ENCODE measurements at regions not wholly inside any gene's neighbourhood (a gene's known extent, or its start where the extent isn't known, plus 50 kb on each side); places are given as distances from the start of the nearest gene placed in this dataset.

DNA sequence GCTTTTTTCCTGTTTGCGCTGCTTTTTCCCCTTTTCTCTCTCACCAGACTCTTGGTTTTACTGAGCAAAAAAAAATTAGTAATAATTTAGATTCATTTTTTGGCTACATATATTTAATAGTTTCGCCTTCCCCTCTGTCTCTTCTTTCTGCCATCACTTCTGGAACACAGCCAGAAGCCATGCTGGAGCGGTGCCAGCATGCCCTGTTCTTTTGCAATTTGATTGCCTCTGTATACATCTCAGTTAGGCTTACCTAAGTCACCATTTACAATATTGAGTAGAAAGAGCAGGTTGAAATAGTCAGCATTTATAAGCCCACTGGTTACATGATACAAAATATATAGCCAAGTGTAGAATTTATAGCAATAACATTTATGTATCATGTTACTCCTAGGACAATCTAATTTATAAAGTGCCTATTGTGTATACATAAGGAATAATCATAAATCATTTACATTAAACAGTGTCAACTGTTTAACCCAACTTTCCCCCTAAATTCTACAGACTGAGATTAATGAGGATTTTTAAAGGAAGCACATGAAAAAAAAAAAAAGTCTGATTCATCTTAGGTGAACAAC, 413.8 kb upstream of the SOX5 start:
- H3K9me1 ChIP-seq (ENCODE audit: control insufficient read depth, extremely low read depth, insufficient read depth, low read length): no peaks in the 10 kb centered on the region
- no peak for TF ChIP-seq EZH2 (IDR thresholded peaks at IDR 0.05; ENCODE audit: low read length)
- TF ChIP-seq, protein P1, sequence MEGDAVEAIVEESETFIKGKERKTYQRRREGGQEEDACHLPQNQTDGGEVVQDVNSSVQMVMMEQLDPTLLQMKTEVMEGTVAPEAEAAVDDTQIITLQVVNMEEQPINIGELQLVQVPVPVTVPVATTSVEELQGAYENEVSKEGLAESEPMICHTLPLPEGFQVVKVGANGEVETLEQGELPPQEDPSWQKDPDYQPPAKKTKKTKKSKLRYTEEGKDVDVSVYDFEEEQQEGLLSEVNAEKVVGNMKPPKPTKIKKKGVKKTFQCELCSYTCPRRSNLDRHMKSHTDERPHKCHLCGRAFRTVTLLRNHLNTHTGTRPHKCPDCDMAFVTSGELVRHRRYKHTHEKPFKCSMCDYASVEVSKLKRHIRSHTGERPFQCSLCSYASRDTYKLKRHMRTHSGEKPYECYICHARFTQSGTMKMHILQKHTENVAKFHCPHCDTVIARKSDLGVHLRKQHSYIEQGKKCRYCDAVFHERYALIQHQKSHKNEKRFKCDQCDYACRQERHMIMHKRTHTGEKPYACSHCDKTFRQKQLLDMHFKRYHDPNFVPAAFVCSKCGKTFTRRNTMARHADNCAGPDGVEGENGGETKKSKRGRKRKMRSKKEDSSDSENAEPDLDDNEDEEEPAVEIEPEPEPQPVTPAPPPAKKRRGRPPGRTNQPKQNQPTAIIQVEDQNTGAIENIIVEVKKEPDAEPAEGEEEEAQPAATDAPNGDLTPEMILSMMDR (optimal IDR thresholded peaks at IDR 0.05 in 1 of 3, IDR thresholded peaks at IDR 0.05 in 1 of 3, conservative IDR thresholded peaks at IDR 0.05 in 1 of 3; ENCODE audit: extremely low read depth in 1 of 3, insufficient read depth in 2 of 3, low read length in 3 of 3): no peak
- DNase-seq (ENCODE audit: low read depth, low spot score) (no peak), FAIRE-seq (no peak)
- no peak overlapping the region for H2AFZ ChIP-seq (ENCODE audit: control insufficient read depth, low read length)
- H3K9me3 ChIP-seq (ENCODE audit: control insufficient read depth, low read depth, low read length): no peaks in the 10 kb centered on the region
- no peaks in the 10 kb centered on the region for H3K27me3 ChIP-seq (ENCODE audit: control insufficient read depth, extremely low read depth, insufficient read depth, low read length)
- no peak overlapping the region for H3K9ac ChIP-seq (ENCODE audit: control insufficient read depth, extremely low read depth, insufficient read depth, low read length)
- no peaks in the 10 kb centered on the region for H4K20me1 ChIP-seq (ENCODE audit: control insufficient read depth, extremely low read depth, insufficient read depth, low read length)
- H3K4me2 ChIP-seq (ENCODE audit: control insufficient read depth, extremely low read depth, insufficient read depth, low read depth, low read length): no peak overlapping the region
- no peak overlapping the region for H3K4me3 ChIP-seq (ENCODE audit: control insufficient read depth in 2 of 3, extremely low read depth in 1 of 3, insufficient read depth in 2 of 3, low read depth in 1 of 3, low read length in 3 of 3)
- no peaks in the 10 kb centered on the region for H3K79me2 ChIP-seq (ENCODE audit: control insufficient read depth, insufficient read depth, low read length)
- H3K27ac ChIP-seq (ENCODE audit: control insufficient read depth, insufficient read depth, low read length): no peak overlapping the region
- dilution Hi-C loops (cut with MboI; ENCODE audit: extremely low pct_ligation_motif_present, low sequenced_read_pairs): no loop called here
- no peaks in the 10 kb centered on the region for H3K36me3 ChIP-seq (ENCODE audit: control insufficient read depth in 2 of 2, extremely low read depth in 1 of 2, insufficient read depth in 2 of 2, low read length in 2 of 2)
- no peaks in the 10 kb centered on the region for H3K4me1 ChIP-seq (ENCODE audit: control insufficient read depth, extremely low read depth, insufficient read depth, low read length)

DNA sequence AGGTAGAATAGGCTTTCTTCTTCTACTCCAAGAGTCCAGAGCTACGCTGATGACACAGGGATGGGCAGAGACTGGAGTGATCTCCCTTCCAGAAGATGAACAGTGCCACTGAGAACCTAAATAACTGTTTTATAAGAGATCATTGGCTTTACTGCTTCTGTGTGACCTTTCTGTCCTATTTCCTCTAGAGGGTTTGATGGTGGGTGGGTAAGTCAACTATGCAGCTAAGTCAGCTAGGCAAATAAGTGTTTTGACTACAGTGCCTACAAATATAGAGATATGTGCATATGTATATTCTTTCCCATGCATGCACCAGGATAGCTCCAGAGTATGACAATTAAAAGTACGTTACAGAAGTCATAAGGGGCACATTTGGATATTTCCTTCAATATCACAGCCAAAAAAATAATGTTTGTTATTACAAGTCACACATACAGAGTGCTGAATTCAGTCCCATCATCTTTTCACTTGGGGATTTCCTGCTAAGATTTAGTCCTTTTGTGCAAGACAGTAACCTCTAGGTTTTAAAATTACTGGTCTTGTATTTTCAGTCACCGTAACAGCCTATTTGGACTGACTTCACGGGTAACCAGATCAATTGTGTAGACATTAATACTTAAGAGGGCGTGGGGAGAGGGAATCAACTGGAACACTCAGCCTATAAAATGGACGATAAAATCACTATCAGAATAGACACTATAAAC, 412.6 kb upstream of the SOX5 start:
- no peak overlapping the region for H3K4me2 ChIP-seq (ENCODE audit: control insufficient read depth, extremely low read depth, insufficient read depth, low read depth, low read length)
- H3K36me3 ChIP-seq (ENCODE audit: control insufficient read depth in 2 of 2, extremely low read depth in 1 of 2, insufficient read depth in 2 of 2, low read length in 2 of 2): no peaks in the 10 kb centered on the region
- dilution Hi-C loops (cut with MboI; ENCODE audit: extremely low pct_ligation_motif_present, low sequenced_read_pairs): no loop called here
- DNase-seq (ENCODE audit: low read depth, low spot score) (no peak), FAIRE-seq (no peak)
- H4K20me1 ChIP-seq (ENCODE audit: control insufficient read depth, extremely low read depth, insufficient read depth, low read length): no peaks in the 10 kb centered on the region
- H3K9me1 ChIP-seq (ENCODE audit: control insufficient read depth, extremely low read depth, insufficient read depth, low read length): no peaks in the 10 kb centered on the region
- no peak overlapping the region for H2AFZ ChIP-seq (ENCODE audit: control insufficient read depth, low read length)
- H3K4me1 ChIP-seq (ENCODE audit: control insufficient read depth, extremely low read depth, insufficient read depth, low read length): no peaks in the 10 kb centered on the region
- no peaks in the 10 kb centered on the region for H3K79me2 ChIP-seq (ENCODE audit: control insufficient read depth, insufficient read depth, low read length)
- no peak for TF ChIP-seq EZH2 (IDR thresholded peaks at IDR 0.05; ENCODE audit: low read length)
- TF ChIP-seq, protein P1 (optimal IDR thresholded peaks at IDR 0.05 in 1 of 3, IDR thresholded peaks at IDR 0.05 in 1 of 3, conservative IDR thresholded peaks at IDR 0.05 in 1 of 3; ENCODE audit: extremely low read depth in 1 of 3, insufficient read depth in 2 of 3, low read length in 3 of 3): no peak
- H3K9me3 ChIP-seq (ENCODE audit: control insufficient read depth, low read depth, low read length): no peaks in the 10 kb centered on the region
- H3K9ac ChIP-seq (ENCODE audit: control insufficient read depth, extremely low read depth, insufficient read depth, low read length): no peak overlapping the region
- no peaks in the 10 kb centered on the region for H3K27me3 ChIP-seq (ENCODE audit: control insufficient read depth, extremely low read depth, insufficient read depth, low read length)
- no peak overlapping the region for H3K27ac ChIP-seq (ENCODE audit: control insufficient read depth, insufficient read depth, low read length)
- no peak overlapping the region for H3K4me3 ChIP-seq (ENCODE audit: control insufficient read depth in 2 of 3, extremely low read depth in 1 of 3, insufficient read depth in 2 of 3, low read depth in 1 of 3, low read length in 3 of 3)

Measured in keratinocyte (primary cell).